ENCODE measurements at regions not wholly inside any gene's neighbourhood (a gene's known extent, or its start where the extent isn't known, plus 50 kb on each side); places are given as distances from the start of the nearest gene placed in this dataset.
"Not testable (repeated sequence)": the region's sequence is repeated elsewhere in the genome, so short reads cannot be mapped to it uniquely, and the experiment has no call there.

- no peaks in the 10 kb centered on the region for H3K36me3 ChIP-seq (ENCODE audit: control insufficient read depth, insufficient read depth, low read length)
- no peak overlapping the region for H3K4me3 ChIP-seq (ENCODE audit: extremely low read depth, insufficient read depth, low read length, poor library complexity, severe bottlenecking)
- peaks cover 7% of the 10 kb centered on the region for H3K4me1 ChIP-seq (ENCODE audit: control insufficient read depth, insufficient read depth, low read length, poor library complexity, severe bottlenecking)
- no peaks in the 10 kb centered on the region for H3K9me3 ChIP-seq (ENCODE audit: control insufficient read depth, low read length)
- WGBS, 2 experiments (ENCODE audit: insufficient coverage in 2 of 2): 88 to 90% methylated on average over 7 to 8 of the region's 10 CpGs
- H3K27ac ChIP-seq (ENCODE audit: low read depth, low read length, severe bottlenecking): no peak overlapping the region
These were observed 100.4 kb downstream of the C5orf15 start for GRCh38 chr5:133867851-133868545.

- no peak overlapping the region for H3K27ac ChIP-seq (ENCODE audit: low read depth, low read length, severe bottlenecking)
- no peak overlapping the region for H3K4me3 ChIP-seq (ENCODE audit: extremely low read depth, insufficient read depth, low read length, poor library complexity, severe bottlenecking)
- H3K36me3 ChIP-seq (ENCODE audit: control insufficient read depth, insufficient read depth, low read length): no peaks in the 10 kb centered on the region
- peaks cover 7% of the 10 kb centered on the region for H3K4me1 ChIP-seq (ENCODE audit: control insufficient read depth, insufficient read depth, low read length, poor library complexity, severe bottlenecking)
- 93 to 96% methylated on average over 4 of the region's 4 CpGs for WGBS, 2 experiments (ENCODE audit: insufficient coverage in 2 of 2)
- H3K9me3 ChIP-seq (ENCODE audit: control insufficient read depth, low read length): no peaks in the 10 kb centered on the region
These were observed 101.1 kb downstream of the C5orf15 start for GRCh38 chr5:133867341-133867740.

- Histone ChIP-seq H3K36me3 (ENCODE audit: control insufficient read depth, insufficient read depth, low read length) (no peaks in the 10 kb centered on the region), H3K9me3 (ENCODE audit: control insufficient read depth, low read length) (no peaks in the 10 kb centered on the region), H3K4me3 (ENCODE audit: extremely low read depth, insufficient read depth, low read length, poor library complexity, severe bottlenecking) (no peak overlapping the region), H3K4me1 (ENCODE audit: control insufficient read depth, insufficient read depth, low read length, poor library complexity, severe bottlenecking) (peaks cover 7% of the 10 kb centered on the region), H3K27ac (ENCODE audit: low read depth, low read length, severe bottlenecking) (no peak overlapping the region)
- WGBS, 2 experiments (ENCODE audit: insufficient coverage in 2 of 2): 83 to 91% methylated on average over 2 of the region's 3 CpGs
These were observed 101.6 kb downstream of the C5orf15 start for GRCh38 chr5:133866903-133867245.

- H3K36me3 ChIP-seq (ENCODE audit: control insufficient read depth, insufficient read depth, low read length): no peaks in the 10 kb centered on the region
- H3K4me3 ChIP-seq (ENCODE audit: extremely low read depth, insufficient read depth, low read length, poor library complexity, severe bottlenecking): no peak overlapping the region
- WGBS, 2 experiments (ENCODE audit: insufficient coverage in 2 of 2): 95 to 96% methylated on average over 11 of the region's 12 CpGs
- H3K4me1 ChIP-seq (ENCODE audit: control insufficient read depth, insufficient read depth, low read length, poor library complexity, severe bottlenecking): peaks cover 7% of the 10 kb centered on the region
- H3K9me3 ChIP-seq (ENCODE audit: control insufficient read depth, low read length): no peaks in the 10 kb centered on the region
- H3K27ac ChIP-seq (ENCODE audit: low read depth, low read length, severe bottlenecking): no peak overlapping the region
These were observed 102.1 kb downstream of the C5orf15 start for GRCh38 chr5:133866160-133866902.

- WGBS, 2 experiments (ENCODE audit: insufficient coverage in 2 of 2): 93 to 94% methylated on average over 4 to 5 of the region's 5 CpGs
- H3K9me3 ChIP-seq (ENCODE audit: control insufficient read depth, low read length): no peaks in the 10 kb centered on the region
- H3K36me3 ChIP-seq (ENCODE audit: control insufficient read depth, insufficient read depth, low read length): no peaks in the 10 kb centered on the region
- no peaks in the 10 kb centered on the region for H3K4me1 ChIP-seq (ENCODE audit: control insufficient read depth, insufficient read depth, low read length, poor library complexity, severe bottlenecking)
- no peak overlapping the region for H3K27ac ChIP-seq (ENCODE audit: low read depth, low read length, severe bottlenecking)
- H3K4me3 ChIP-seq (ENCODE audit: extremely low read depth, insufficient read depth, low read length, poor library complexity, severe bottlenecking): no peak overlapping the region
These were observed 103.3 kb downstream of the C5orf15 start for GRCh38 chr5:133865113-133865512.

- no peaks in the 10 kb centered on the region for H3K36me3 ChIP-seq (ENCODE audit: control insufficient read depth, insufficient read depth, low read length)
- no peaks in the 10 kb centered on the region for H3K9me3 ChIP-seq (ENCODE audit: control insufficient read depth, low read length)
- H3K4me1 ChIP-seq (ENCODE audit: control insufficient read depth, insufficient read depth, low read length, poor library complexity, severe bottlenecking): no peaks in the 10 kb centered on the region
- H3K27ac ChIP-seq (ENCODE audit: low read depth, low read length, severe bottlenecking): no peak overlapping the region
- H3K4me3 ChIP-seq (ENCODE audit: extremely low read depth, insufficient read depth, low read length, poor library complexity, severe bottlenecking): no peak overlapping the region
- WGBS, 2 experiments (ENCODE audit: insufficient coverage in 2 of 2): 80 to 92% methylated on average over 1 of the region's 5 CpGs
These were observed 103.7 kb downstream of the C5orf15 start for GRCh38 chr5:133864711-133865110.

- no peaks in the 10 kb centered on the region for H3K9me3 ChIP-seq (ENCODE audit: control insufficient read depth, low read length)
- no peak overlapping the region for H3K4me3 ChIP-seq (ENCODE audit: extremely low read depth, insufficient read depth, low read length, poor library complexity, severe bottlenecking)
- no peak overlapping the region for H3K27ac ChIP-seq (ENCODE audit: low read depth, low read length, severe bottlenecking)
- WGBS, 2 experiments (ENCODE audit: insufficient coverage in 2 of 2): 82 to 87% methylated on average over 11 of the region's 11 CpGs
- H3K4me1 ChIP-seq (ENCODE audit: control insufficient read depth, insufficient read depth, low read length, poor library complexity, severe bottlenecking): no peaks in the 10 kb centered on the region
- H3K36me3 ChIP-seq (ENCODE audit: control insufficient read depth, insufficient read depth, low read length): no peaks in the 10 kb centered on the region
These were observed 104.4 kb downstream of the C5orf15 start for GRCh38 chr5:133863857-133864585.

GRCh38 chr5:133861161-133861737 is 107.2 kb downstream of the C5orf15 start:
- Histone ChIP-seq H3K4me3 (ENCODE audit: extremely low read depth, insufficient read depth, low read length, poor library complexity, severe bottlenecking) (no peak overlapping the region), H3K4me1 (ENCODE audit: control insufficient read depth, insufficient read depth, low read length, poor library complexity, severe bottlenecking) (no peaks in the 10 kb centered on the region), H3K27ac (ENCODE audit: low read depth, low read length, severe bottlenecking) (no peak overlapping the region), H3K36me3 (ENCODE audit: control insufficient read depth, insufficient read depth, low read length) (no peaks in the 10 kb centered on the region), H3K9me3 (ENCODE audit: control insufficient read depth, low read length) (no peaks in the 10 kb centered on the region)
- WGBS, 2 experiments (ENCODE audit: insufficient coverage in 2 of 2): 88 to 98% methylated on average over 6 to 9 of the region's 9 CpGs

GRCh38 chr5:133859073-133859472 is 109.4 kb downstream of the C5orf15 start:
- Histone ChIP-seq H3K4me1 (ENCODE audit: control insufficient read depth, insufficient read depth, low read length, poor library complexity, severe bottlenecking) (no peaks in the 10 kb centered on the region), H3K27ac (ENCODE audit: low read depth, low read length, severe bottlenecking) (no peak overlapping the region), H3K36me3 (ENCODE audit: control insufficient read depth, insufficient read depth, low read length) (no peaks in the 10 kb centered on the region), H3K4me3 (ENCODE audit: extremely low read depth, insufficient read depth, low read length, poor library complexity, severe bottlenecking) (no peak overlapping the region), H3K9me3 (ENCODE audit: control insufficient read depth, low read length) (no peaks in the 10 kb centered on the region)
- 62 to 73% methylated on average over 4 of the region's 4 CpGs for WGBS, 2 experiments (ENCODE audit: insufficient coverage in 2 of 2)

GRCh38 chr5:133857595-133858313 is 110.7 kb downstream of the C5orf15 start:
- H3K36me3 ChIP-seq (ENCODE audit: control insufficient read depth, insufficient read depth, low read length); H3K4me1 ChIP-seq (ENCODE audit: control insufficient read depth, insufficient read depth, low read length, poor library complexity, severe bottlenecking); H3K27ac ChIP-seq (ENCODE audit: low read depth, low read length, severe bottlenecking); H3K4me3 ChIP-seq (ENCODE audit: extremely low read depth, insufficient read depth, low read length, poor library complexity, severe bottlenecking); H3K9me3 ChIP-seq (ENCODE audit: control insufficient read depth, low read length): not testable (repeated sequence)
- WGBS, 2 experiments (ENCODE audit: insufficient coverage in 2 of 2): 87 to 89% methylated on average over 38 to 44 of the region's 44 CpGs
